Activated naive CD4-positive, alpha-beta T cell treated with anti-CD3 and anti-CD28 coated beads for 36 hours (primary cell): ENCODE measurements at regions not wholly inside any gene's neighbourhood (a gene's known extent, or its start where the extent isn't known, plus 50 kb on each side); places are given as distances from the start of the nearest gene placed in this dataset.

ENCODE experiments used
- CTCF ChIA-PET: fragments of 350-600 bp; sonication (Branson Sonifier 250); formaldehyde crosslinking; loops from one replicate; lab custom pipeline; 2021; ENCODE audit warnings: antibody characterized with exemption; lab: Charles Lee
- DNase-seq: peaks from one replicate; pipeline ENCODE4 v3.0.0-alpha.2; 2020
- H3K27ac Mint-ChIP-seq: one replicate; pipeline ENCODE4 v1.8.0; 2021; ENCODE audit warnings: mild to moderate bottlenecking, mixed read lengths
- H3K27me3 Mint-ChIP-seq: one replicate; pipeline ENCODE4 v1.8.0; 2021; ENCODE audit warnings: low read depth, mixed read lengths
- H3K36me3 Mint-ChIP-seq: one replicate; pipeline ENCODE4 v1.8.0; 2021; ENCODE audit warnings: low read depth, mixed read lengths
- H3K4me1 Mint-ChIP-seq: one replicate; pipeline ENCODE4 v1.8.0; 2021; ENCODE audit warnings: low read depth, mixed read lengths
- H3K4me3 Mint-ChIP-seq: one replicate; pipeline ENCODE4 v1.8.0; 2021; ENCODE audit warnings: mild to moderate bottlenecking, moderate library complexity, mixed read lengths
- H3K9me3 Mint-ChIP-seq: one replicate; pipeline ENCODE4 v1.8.0; 2021; ENCODE audit warnings: mixed read lengths
- intact Hi-C: fragments of 100-400 bp; cut with micrococcal nuclease; formaldehyde crosslinking; loops from one replicate; pipeline ENCODE4 v1.15.1; 2023

DNA sequence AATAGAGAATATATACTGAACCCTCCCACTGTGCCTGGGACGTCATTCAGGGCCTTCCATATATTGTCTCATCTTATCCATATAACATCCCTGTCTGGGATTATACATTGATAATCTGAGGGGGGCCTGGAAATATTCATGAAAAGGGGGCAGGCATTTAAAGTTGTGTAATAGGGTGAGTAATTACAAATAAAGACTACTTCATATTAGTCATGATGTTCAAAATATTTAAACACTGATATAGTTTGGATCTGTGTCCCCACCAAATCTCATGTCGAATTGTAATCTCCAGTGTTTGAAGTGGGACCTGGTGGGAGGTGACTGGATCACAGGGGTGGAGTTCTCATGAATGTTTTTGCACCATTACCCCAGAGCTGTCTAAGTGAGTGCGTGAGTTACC lies 97.8 kb downstream of the AQP9 start:
- Mint-ChIP-seq H3K36me3 (no peaks in the 10 kb centered on the region), H3K27me3 (no peaks in the 10 kb centered on the region), H3K4me1 (no peaks in the 10 kb centered on the region), H3K9me3 (peaks cover 2% of the 10 kb centered on the region), H3K27ac (no peak overlapping the region), H3K4me3 (no peak overlapping the region)
- DNase-seq: no peak
- CTCF ChIA-PET: no interaction called here
- intact Hi-C loops: no loop called here

DNA sequence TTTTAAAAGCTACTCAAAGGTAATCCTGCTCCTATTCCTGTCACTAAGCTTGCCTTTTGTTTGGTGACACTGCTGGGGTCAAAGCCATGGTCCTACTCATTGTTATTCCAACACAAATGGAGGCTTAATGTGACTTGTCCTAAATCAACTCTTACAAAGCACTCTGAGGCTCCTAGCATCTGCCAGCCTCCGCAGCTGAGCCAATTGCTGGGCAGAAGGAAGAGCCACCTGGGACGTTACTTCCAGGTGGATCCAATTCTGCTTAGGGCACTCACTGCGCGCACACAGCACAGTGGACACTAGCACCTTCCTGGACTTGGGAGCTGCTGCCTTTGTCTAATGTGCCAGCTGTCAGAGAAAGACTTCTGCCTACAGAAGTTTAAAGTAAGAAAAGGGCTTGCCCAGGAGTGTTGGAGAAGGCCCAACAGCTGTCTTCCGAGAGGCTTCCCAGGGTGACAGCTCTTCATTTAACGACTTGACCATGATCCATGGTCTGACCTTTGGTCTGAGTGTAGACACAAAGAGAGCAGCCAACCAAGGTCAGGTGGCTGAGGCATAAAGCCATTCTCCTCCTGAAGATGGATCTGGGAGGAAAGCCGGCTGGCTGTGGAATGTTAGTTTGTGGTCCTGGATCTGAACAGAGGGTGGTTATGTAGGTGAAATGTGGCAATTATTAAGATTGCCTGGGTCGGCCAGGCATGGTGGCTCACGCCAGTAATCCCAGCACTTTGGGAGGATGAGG lies 102.2 kb downstream of the AQP9 start:
- H3K36me3 Mint-ChIP-seq: no peaks in the 10 kb centered on the region
- H3K27me3 Mint-ChIP-seq: no peaks in the 10 kb centered on the region
- no peak overlapping the region for H3K27ac Mint-ChIP-seq
- intact Hi-C loops: no loop called here
- DNase-seq: no peak
- no peak overlapping the region for H3K4me3 Mint-ChIP-seq
- peaks cover 2% of the 10 kb centered on the region for H3K9me3 Mint-ChIP-seq
- H3K4me1 Mint-ChIP-seq: no peaks in the 10 kb centered on the region
- CTCF ChIA-PET: interaction anchor here (1.2 kb wide), 1 partner anchor 13 kb away, joined by 3 read pairs; no protein-coding TSS in a partner anchor

GRCh38 chr15:58241872-58242271 lies 103.7 kb downstream of the AQP9 start:
- no peaks in the 10 kb centered on the region for H3K27me3 Mint-ChIP-seq

DNA sequence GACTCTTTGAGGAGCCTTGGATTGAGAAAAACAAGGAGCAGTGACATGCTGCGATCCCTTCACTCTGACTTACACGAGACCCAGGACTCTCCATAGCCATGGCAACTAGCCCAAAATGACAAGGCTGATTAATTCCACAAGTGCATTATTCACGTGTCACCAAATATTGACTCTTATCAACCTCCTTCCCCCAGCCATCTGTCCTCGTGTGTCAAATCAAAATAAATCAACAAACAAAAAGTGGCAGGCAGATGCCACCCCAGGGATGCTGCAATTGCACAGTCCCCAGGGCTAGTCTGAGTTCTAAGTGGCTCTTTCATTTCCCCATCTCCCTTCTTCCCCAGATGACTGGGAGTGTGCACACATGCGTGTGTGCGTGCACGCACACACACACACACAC lies 104.9 kb downstream of the AQP9 start:
- Mint-ChIP-seq H3K4me1 (no peaks in the 10 kb centered on the region), H3K9me3 (no peaks in the 10 kb centered on the region), H3K27me3 (no peaks in the 10 kb centered on the region), H3K27ac (no peak overlapping the region), H3K4me3 (no peak overlapping the region), H3K36me3 (no peaks in the 10 kb centered on the region)
- intact Hi-C loops: no loop called here
- DNase-seq: no peak
- CTCF ChIA-PET: interaction anchor here (1.4 kb wide), 1 partner anchor 15 kb away, joined by 5 read pairs; no protein-coding TSS in a partner anchor

More at GRCh38 chr15:58241872-58242271, 103.7 kb downstream of the AQP9 start:
- no peak for DNase-seq
- CTCF ChIA-PET: no interaction called here
- no peak overlapping the region for H3K27ac Mint-ChIP-seq
- no peak overlapping the region for H3K4me3 Mint-ChIP-seq
- intact Hi-C loops: no loop called here
- H3K4me1 Mint-ChIP-seq: no peaks in the 10 kb centered on the region
- no peaks in the 10 kb centered on the region for H3K9me3 Mint-ChIP-seq
- no peaks in the 10 kb centered on the region for H3K36me3 Mint-ChIP-seq

DNA sequence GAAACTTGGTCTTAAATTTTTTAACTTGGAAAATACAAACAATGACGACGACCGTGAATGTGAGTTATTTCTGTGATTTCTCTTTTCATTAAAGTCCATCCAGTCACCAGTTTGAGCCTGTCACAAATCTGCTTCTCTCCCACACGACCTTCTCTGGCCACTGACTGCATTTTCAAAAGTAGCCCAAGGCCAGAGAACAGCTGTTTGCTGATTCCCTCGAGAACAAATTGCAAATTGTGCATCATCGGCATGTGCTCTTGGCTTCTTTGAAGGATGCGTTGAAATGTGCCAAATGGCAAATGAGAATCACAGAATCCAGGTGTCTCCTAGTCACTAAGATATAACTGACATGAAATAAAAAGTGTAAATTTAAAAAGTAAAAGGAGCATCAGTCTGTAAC lies 106.4 kb downstream of the AQP9 start:
- CTCF ChIA-PET: interaction anchor here (1.3 to 1.5 kb wide), 2 partner anchors 17 to 248 kb away, joined by 3 to 4 read pairs; no protein-coding TSS in a partner anchor
- no peaks in the 10 kb centered on the region for H3K36me3 Mint-ChIP-seq

DNA sequence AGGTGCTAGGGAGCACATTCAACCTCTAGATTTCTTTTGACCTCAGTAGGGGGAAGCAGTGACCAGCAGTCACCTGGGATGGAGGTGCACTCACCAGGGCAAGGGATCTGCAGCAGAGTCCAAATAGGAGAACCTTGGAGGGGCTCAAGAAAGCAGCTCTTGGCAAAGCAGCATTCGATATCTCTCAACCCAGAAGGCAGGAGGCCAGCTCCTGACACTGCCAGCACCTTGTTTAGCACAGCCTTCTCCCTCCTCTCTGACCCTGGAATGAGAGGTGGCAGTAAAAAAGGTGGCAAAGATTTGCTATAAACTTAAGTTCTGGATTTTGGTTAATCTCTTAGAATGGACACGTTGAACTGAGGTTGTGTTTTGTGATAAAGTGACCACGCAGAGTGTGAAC lies 107.9 kb downstream of the AQP9 start:
- no peaks in the 10 kb centered on the region for H3K27me3 Mint-ChIP-seq
- intact Hi-C loops: no loop called here
- no peak for DNase-seq
- CTCF ChIA-PET: no interaction called here
- H3K4me3 Mint-ChIP-seq: no peak overlapping the region
- no peak overlapping the region for H3K27ac Mint-ChIP-seq
- H3K4me1 Mint-ChIP-seq: peaks cover 15% of the 10 kb centered on the region
- H3K9me3 Mint-ChIP-seq: no peaks in the 10 kb centered on the region
- no peaks in the 10 kb centered on the region for H3K36me3 Mint-ChIP-seq

More for the DNA sequence above, 106.4 kb downstream of the AQP9 start:
- Mint-ChIP-seq H3K4me1 (peaks cover 3% of the 10 kb centered on the region), H3K27ac (no peak overlapping the region), H3K27me3 (no peaks in the 10 kb centered on the region), H3K9me3 (no peaks in the 10 kb centered on the region), H3K4me3 (no peak overlapping the region)
- intact Hi-C loops: no loop called here
- DNase-seq: no peak

GRCh38 chr15:58247855-58248842 lies 110.0 kb downstream of the AQP9 start:
- Mint-ChIP-seq H3K4me1 (peaks cover 15% of the 10 kb centered on the region), H3K27ac (no peak overlapping the region), H3K9me3 (no peaks in the 10 kb centered on the region), H3K4me3 (no peak overlapping the region), H3K36me3 (no peaks in the 10 kb centered on the region), H3K27me3 (no peaks in the 10 kb centered on the region)
- DNase-seq: no peak
- intact Hi-C loops: no loop called here
- CTCF ChIA-PET: interaction anchor here (0.9 kb wide), 1 partner anchor 20 kb away, joined by 3 read pairs; no protein-coding TSS in a partner anchor

GRCh38 chr15:58249646-58250312 lies 111.6 kb downstream of the AQP9 start:
- DNase-seq: peak; percentile 54
- CTCF ChIA-PET: no interaction called here
- H3K4me3 Mint-ChIP-seq: peak overlapping the region; percentile 21
- peak overlapping the region; percentile 7 for H3K27ac Mint-ChIP-seq
- no peaks in the 10 kb centered on the region for H3K36me3 Mint-ChIP-seq
- peaks cover 15% of the 10 kb centered on the region for H3K4me1 Mint-ChIP-seq
- no peaks in the 10 kb centered on the region for H3K27me3 Mint-ChIP-seq
- no peaks in the 10 kb centered on the region for H3K9me3 Mint-ChIP-seq
- intact Hi-C loops: loop anchor here (5.0 kb wide), 1 partner anchor 83 kb away; no protein-coding TSS in a partner anchor

GRCh38 chr15:58252586-58253323 lies 114.6 kb downstream of the AQP9 start:
- H3K4me1 Mint-ChIP-seq: peaks cover 15% of the 10 kb centered on the region
- H3K27me3 Mint-ChIP-seq: no peaks in the 10 kb centered on the region
- intact Hi-C loops: loop anchor here (5.0 kb wide), 1 partner anchor 80 kb away; no protein-coding TSS in a partner anchor
- H3K27ac Mint-ChIP-seq: no peak overlapping the region
- no peaks in the 10 kb centered on the region for H3K9me3 Mint-ChIP-seq
- no peak overlapping the region for H3K4me3 Mint-ChIP-seq
- DNase-seq: no peak
- no peaks in the 10 kb centered on the region for H3K36me3 Mint-ChIP-seq
- CTCF ChIA-PET: interaction anchor here (0.5 to 1.3 kb wide), 3 partner anchors 25 to 270 kb away, joined by 3 to 5 read pairs (median 3); no protein-coding TSS in a partner anchor

DNA sequence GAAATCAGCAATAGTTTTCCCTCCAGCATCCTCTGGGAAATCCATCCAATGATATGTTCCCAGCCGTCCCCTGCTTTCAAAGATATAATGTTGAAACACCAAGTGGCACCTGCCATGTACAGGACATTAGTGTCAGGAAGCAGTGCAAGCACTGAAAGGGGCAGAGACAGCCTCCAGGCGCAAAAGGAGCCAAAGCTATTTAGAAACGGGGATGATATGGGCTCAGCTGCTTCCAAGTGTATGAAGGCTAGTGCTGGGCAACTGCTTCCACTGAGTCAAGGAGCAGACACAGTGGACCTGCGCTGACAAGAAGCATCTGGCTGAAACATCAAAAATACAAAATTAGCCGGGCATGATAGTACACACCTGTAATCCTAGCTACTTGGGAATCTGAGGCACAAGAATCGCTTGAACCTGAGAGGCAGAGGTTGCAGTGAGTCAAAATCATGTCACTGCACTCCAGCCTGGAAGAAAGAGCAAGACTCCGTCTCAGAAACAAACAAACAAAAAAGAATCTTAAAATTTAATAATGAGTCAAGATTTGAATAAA lies 119.7 kb downstream of the AQP9 start:
- Mint-ChIP-seq H3K4me1 (no peaks in the 10 kb centered on the region), H3K4me3 (no peak overlapping the region), H3K9me3 (no peaks in the 10 kb centered on the region), H3K36me3 (no peaks in the 10 kb centered on the region), H3K27ac (no peak overlapping the region), H3K27me3 (no peaks in the 10 kb centered on the region)
- intact Hi-C loops: no loop called here
- DNase-seq: no peak
- CTCF ChIA-PET: interaction anchor here (0.6 kb wide), 1 partner anchor 494 kb away, joined by 4 read pairs; no protein-coding TSS in a partner anchor
